ENCODE measurements at regions not wholly inside any gene's neighbourhood (a gene's known extent, or its start where the extent isn't known, plus 50 kb on each side); places are given as distances from the start of the nearest gene placed in this dataset.

DNA sequence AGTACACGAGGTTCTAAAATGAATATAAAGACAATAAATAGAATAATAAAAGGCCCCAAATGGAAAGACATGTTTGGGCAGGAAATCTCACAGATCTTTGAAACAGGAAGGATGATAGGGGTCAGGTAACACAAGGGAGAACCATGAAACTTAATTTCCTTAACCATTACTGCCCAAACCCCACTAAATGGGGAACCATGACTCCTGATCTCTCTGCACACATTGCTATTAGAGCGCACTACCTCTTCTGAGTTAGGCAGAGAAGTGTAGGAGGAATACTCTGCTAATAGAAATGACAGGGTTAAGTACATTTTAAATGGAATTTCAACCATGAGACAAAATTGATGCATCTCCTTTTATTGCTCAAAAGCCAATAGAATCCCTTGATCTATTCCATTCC is 213.7 kb upstream of the SETBP1 start:
- H3K4me3 ChIP-seq (ENCODE audit: low read length), result no peak overlapping the region
- no peak for DNase-seq (ENCODE audit: low read depth)
- TF ChIP-seq, protein P1, sequence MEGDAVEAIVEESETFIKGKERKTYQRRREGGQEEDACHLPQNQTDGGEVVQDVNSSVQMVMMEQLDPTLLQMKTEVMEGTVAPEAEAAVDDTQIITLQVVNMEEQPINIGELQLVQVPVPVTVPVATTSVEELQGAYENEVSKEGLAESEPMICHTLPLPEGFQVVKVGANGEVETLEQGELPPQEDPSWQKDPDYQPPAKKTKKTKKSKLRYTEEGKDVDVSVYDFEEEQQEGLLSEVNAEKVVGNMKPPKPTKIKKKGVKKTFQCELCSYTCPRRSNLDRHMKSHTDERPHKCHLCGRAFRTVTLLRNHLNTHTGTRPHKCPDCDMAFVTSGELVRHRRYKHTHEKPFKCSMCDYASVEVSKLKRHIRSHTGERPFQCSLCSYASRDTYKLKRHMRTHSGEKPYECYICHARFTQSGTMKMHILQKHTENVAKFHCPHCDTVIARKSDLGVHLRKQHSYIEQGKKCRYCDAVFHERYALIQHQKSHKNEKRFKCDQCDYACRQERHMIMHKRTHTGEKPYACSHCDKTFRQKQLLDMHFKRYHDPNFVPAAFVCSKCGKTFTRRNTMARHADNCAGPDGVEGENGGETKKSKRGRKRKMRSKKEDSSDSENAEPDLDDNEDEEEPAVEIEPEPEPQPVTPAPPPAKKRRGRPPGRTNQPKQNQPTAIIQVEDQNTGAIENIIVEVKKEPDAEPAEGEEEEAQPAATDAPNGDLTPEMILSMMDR (conservative IDR thresholded peaks at IDR 0.05; ENCODE audit: low read depth, low read length), result no peak

DNA sequence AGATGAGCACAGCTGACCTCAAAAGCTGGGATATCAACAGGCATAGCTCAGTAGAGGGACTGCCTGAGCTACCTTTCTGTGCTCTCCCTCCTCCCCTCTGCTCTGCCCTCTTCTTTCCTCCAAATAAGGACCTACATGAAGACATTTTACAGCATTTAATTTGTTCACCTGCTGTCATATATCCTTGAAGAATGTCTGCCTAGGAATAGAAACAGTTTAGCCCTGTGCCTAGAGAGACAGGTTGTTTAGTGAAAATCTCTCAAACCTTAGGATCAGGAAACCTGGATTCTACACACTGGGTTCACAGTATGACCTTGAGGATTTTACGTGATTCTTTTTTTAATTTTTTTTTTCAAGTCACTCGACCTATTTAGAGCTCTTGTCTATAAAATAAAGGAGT is 213.0 kb upstream of the SETBP1 start:
- no peak overlapping the region for H3K4me3 ChIP-seq (ENCODE audit: low read length)
- DNase-seq (ENCODE audit: low read depth), result no peak
- TF ChIP-seq, protein P1 (conservative IDR thresholded peaks at IDR 0.05; ENCODE audit: low read depth, low read length), result no peak

DNA sequence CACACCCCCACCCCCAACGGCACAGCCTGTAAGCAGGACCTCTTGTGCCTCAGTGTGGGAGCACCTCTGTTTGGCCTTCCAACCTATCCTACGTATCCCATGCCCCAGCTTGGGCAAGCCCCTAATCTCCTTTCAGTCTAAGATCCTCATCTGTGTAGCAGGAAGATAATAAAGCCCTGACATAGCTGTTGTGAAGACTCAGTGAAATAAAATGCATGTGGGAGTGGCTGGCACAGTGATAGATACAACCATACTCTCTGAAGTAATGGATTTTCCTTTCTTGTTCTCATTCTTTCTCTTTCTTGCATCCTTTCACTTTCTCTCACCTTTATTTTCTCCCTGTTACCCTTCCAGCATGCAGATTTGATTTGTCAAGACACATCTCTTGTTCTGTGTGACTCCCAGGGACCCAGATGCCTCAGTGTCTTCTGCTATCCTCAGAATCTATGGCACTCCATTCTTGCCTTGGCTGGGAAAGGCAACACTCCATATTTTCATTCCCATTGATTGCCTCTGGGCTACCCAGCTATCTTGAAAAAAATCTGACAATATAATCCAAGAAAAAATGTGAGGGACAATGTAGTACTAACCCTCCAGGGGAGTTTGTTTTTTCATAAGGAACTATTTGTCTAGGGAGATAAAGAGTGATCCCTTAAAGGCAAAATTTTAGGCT is 207.2 kb upstream of the SETBP1 start:
- no peak for DNase-seq (ENCODE audit: low read depth)
- H3K4me3 ChIP-seq (ENCODE audit: low read length), result no peak overlapping the region
- TF ChIP-seq, protein P1 (conservative IDR thresholded peaks at IDR 0.05; ENCODE audit: low read depth, low read length), result no peak

DNA sequence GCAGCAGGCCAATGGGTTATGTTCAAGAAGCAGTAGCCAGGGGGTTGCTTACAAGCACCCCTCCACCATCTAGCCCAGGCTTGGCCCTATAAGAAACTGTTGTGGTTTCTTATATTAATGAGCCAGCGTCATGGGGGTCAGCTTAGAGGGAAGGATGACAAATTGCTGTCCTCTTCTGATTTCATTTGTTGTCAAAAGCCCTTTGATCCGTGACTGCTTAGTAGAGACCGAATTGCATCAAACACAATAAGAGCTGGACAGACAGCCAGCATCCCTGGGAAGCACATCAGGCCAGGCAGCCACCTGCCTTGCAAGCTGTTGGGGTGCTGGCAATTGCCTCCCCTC is 206.6 kb upstream of the SETBP1 start:
- TF ChIP-seq, protein P1 (conservative IDR thresholded peaks at IDR 0.05; ENCODE audit: low read depth, low read length), result no peak
- no peak overlapping the region for H3K4me3 ChIP-seq (ENCODE audit: low read length)
- no peak for DNase-seq (ENCODE audit: low read depth)

DNA sequence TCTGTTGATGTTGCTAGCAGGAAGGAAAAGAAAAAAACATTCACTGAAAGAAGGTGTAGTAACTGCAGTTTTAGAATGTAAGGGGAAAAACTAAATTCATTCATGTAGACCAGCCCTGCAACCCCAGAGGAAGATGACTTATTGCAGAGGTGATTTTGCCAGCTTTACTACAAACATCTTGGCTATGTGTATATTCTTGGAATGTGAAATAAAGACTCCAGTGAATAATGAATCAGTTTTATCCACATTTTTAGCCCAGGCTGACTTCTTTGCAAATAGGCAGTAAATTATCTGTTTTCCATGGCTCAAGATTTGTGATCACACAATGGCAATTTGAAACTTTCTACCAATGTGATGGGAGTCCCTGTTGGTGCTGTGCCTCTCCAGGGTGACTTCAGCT is 206.1 kb upstream of the SETBP1 start:
- H3K4me3 ChIP-seq (ENCODE audit: low read length), result no peak overlapping the region
- DNase-seq (ENCODE audit: low read depth), result no peak
- TF ChIP-seq, protein P1 (conservative IDR thresholded peaks at IDR 0.05; ENCODE audit: low read depth, low read length), result no peak

DNA sequence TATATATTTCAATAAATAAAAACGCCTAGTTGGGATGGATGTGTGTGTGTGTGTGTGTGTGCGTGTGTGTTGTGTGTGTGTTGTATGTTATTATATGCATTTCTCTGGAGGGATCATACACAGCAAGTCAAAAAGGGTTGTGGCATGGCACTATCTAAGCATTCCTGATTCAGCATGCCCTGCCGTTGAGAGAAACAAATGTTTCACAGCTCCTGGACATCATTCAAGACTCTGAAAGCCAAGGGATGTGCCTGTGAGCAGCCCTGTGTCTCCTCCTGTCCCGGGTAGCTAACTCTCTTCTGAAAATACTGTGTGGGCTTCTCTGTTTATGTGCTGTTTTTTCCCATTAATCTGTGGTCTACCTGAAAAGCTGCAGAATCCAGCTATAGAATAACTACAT is 197.9 kb upstream of the SETBP1 start:
- no peak for DNase-seq (ENCODE audit: low read depth)
- TF ChIP-seq, protein P1 (conservative IDR thresholded peaks at IDR 0.05; ENCODE audit: low read depth, low read length), result no peak
- no peak overlapping the region for H3K4me3 ChIP-seq (ENCODE audit: low read length)

DNA sequence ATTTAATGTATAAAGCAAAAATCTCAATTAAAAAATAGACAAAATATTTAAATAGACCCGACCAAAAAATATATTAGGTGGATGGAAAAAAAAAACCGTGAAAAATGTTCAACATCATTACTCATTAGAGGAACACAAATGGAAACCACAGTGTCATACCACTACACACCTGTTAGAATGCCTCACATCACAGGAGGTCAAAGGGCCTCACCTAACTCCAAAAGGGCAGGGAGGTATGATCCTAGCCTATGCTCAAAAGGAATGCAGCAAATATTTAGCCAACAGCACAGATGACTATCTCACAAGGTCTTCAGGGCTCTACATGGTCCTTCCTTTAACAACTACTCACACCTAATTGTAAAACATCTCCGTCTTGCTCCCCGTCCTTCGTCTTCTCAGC is 185.5 kb upstream of the SETBP1 start:
- H3K4me3 ChIP-seq (ENCODE audit: low read length), result no peak overlapping the region
- DNase-seq (ENCODE audit: low read depth), result no peak
- TF ChIP-seq, protein P1 (conservative IDR thresholded peaks at IDR 0.05; ENCODE audit: low read depth, low read length), result no peak

Data from retinal pigment epithelial cell (primary cell).